ENCODE measurements at regions not wholly inside any gene's neighbourhood (a gene's known extent, or its start where the extent isn't known, plus 50 kb on each side); places are given as distances from the start of the nearest gene placed in this dataset.
"Not testable (repeated sequence)": the region's sequence is repeated elsewhere in the genome, so short reads cannot be mapped to it uniquely, and the experiment has no call there.

- no peak for DNase-seq
Observed at GRCh38 chr5:96529559-96529958, 96.5 kb upstream of the PCSK1 start.

- DNase-seq = no peak
Observed at GRCh38 chr5:96530901-96531300, 97.9 kb upstream of the PCSK1 start.

GRCh38 chr5:96533371-96533770 is 100.3 kb upstream of the PCSK1 start:
- DNase-seq = no peak

GRCh38 chr5:96537386-96537785 is 104.3 kb upstream of the PCSK1 start:
- no peak for DNase-seq

GRCh38 chr5:96538808-96539250 is 105.8 kb upstream of the PCSK1 start:
- DNase-seq = no peak

- DNase-seq = no peak
Observed at GRCh38 chr5:96546120-96546519, 113.1 kb upstream of the PCSK1 start.

GRCh38 chr5:96547486-96547885 is 114.4 kb upstream of the PCSK1 start:
- no peak for DNase-seq

GRCh38 chr5:96548905-96549304 is 113.3 kb upstream of the CAST start:
- DNase-seq = no peak

GRCh38 chr5:96560857-96561256 is 101.3 kb upstream of the CAST start:
- not testable (repeated sequence) for DNase-seq

- no peak for DNase-seq
Observed at GRCh38 chr5:96562614-96563013, 99.6 kb upstream of the CAST start.

GRCh38 chr5:96563816-96564215 is 98.4 kb upstream of the CAST start:
- DNase-seq = no peak

- DNase-seq = no peak
Observed at GRCh38 chr5:96565582-96566265, 96.5 kb upstream of the CAST start.

GRCh38 chr5:96566833-96567587 is 95.2 kb upstream of the CAST start:
- DNase-seq = no peak

GRCh38 chr5:96569332-96569731 is 92.8 kb upstream of the CAST start:
- no peak for DNase-seq

- DNase-seq = no peak
Observed at GRCh38 chr5:96569770-96570169, 92.4 kb upstream of the CAST start.

- no peak for DNase-seq
Observed at GRCh38 chr5:96572864-96573512, 89.2 kb upstream of the CAST start.

GRCh38 chr5:96573513-96573894 is 88.7 kb upstream of the CAST start:
- DNase-seq = no peak

GRCh38 chr5:96576876-96577275 is 85.3 kb upstream of the CAST start:
- no peak for DNase-seq

GRCh38 chr5:96577909-96578308 is 84.3 kb upstream of the CAST start:
- no peak for DNase-seq

GRCh38 chr5:96579711-96580110 is 82.5 kb upstream of the CAST start:
- DNase-seq = no peak

- peak; percentile 31 for DNase-seq
Observed at GRCh38 chr5:96582343-96582742, 79.8 kb upstream of the CAST start.

- DNase-seq = no peak
Observed at GRCh38 chr5:96584712-96585111, 77.5 kb upstream of the CAST start.

- no peak for DNase-seq
Observed at GRCh38 chr5:96588539-96588938, 73.6 kb upstream of the CAST start.

GRCh38 chr5:96590796-96591195 is 71.4 kb upstream of the CAST start:
- DNase-seq = no peak
